Endodermal cell (in vitro differentiated cells): ENCODE measurements at regions not wholly inside any gene's neighbourhood (a gene's known extent, or its start where the extent isn't known, plus 50 kb on each side); places are given as distances from the start of the nearest gene placed in this dataset.
A peak's percentile ranks its signal among the peaks of the same experiment; 100 is the strongest.

Experiments
- DNase-seq: peaks from one replicate; pipeline ENCODE4 v3.0.0-alpha.2; 2017
- H3K27ac ChIP-seq: 2 replicates; pipeline ENCODE4 v1.5.1; 2013; ENCODE audit warnings: mild to moderate bottlenecking, low read depth, low read length, moderate library complexity
- H3K27me3 ChIP-seq: 2 replicates; pipeline ENCODE4 v1.6.1; 2013; ENCODE audit warnings: mild to moderate bottlenecking, low read length, moderate library complexity; ENCODE audit not compliant: insufficient read depth, control insufficient read depth, poor library complexity, severe bottlenecking
- H3K36me3 ChIP-seq: 2 replicates; pipeline ENCODE4 v1.7.0; 2013; ENCODE audit warnings: mild to moderate bottlenecking, low read length, moderate library complexity; ENCODE audit not compliant: control insufficient read depth, insufficient read depth
- H3K4me1 ChIP-seq: one replicate; pipeline ENCODE4 v1.7.0; 2013; ENCODE audit warnings: low read length; ENCODE audit not compliant: control insufficient read depth, insufficient read depth
- H3K4me3 ChIP-seq: 2 replicates; pipeline ENCODE4 v1.5.1; 2013; ENCODE audit warnings: mild to moderate bottlenecking, low read length, moderate library complexity
- H3K9ac ChIP-seq: 2 replicates; pipeline ENCODE4 v1.6.1; 2013; ENCODE audit warnings: mild to moderate bottlenecking, low read length, moderate library complexity; ENCODE audit not compliant: poor library complexity, severe bottlenecking; ENCODE audit errors: extremely low read depth
- H3K9me3 ChIP-seq: 2 replicates; pipeline ENCODE4 v1.6.1; 2013; ENCODE audit warnings: mild to moderate bottlenecking, low read length, moderate library complexity; ENCODE audit not compliant: control insufficient read depth
- H3K27ac Mint-ChIP-seq: 2 replicates; pipeline ENCODE4 v1.8.0; 2020; ENCODE audit warnings: mixed read lengths
- H3K27me3 Mint-ChIP-seq: 2 replicates; pipeline ENCODE4 v1.8.0; 2021; ENCODE audit warnings: mild to moderate bottlenecking, mixed read lengths; ENCODE audit not compliant: insufficient read depth
- H3K36me3 Mint-ChIP-seq: 2 replicates; pipeline ENCODE4 v1.8.0; 2020; ENCODE audit warnings: low read depth, mixed read lengths
- H3K4me1 Mint-ChIP-seq: 2 replicates; pipeline ENCODE4 v1.8.0; 2020; ENCODE audit warnings: mixed read lengths
- H3K4me3 Mint-ChIP-seq: 2 replicates; pipeline ENCODE4 v1.8.0; 2020; ENCODE audit warnings: mild to moderate bottlenecking, moderate library complexity, mixed read lengths
- H3K9me3 Mint-ChIP-seq: 2 replicates; pipeline ENCODE4 v1.8.0; 2020; ENCODE audit warnings: mild to moderate bottlenecking, mixed read lengths
- CTCF ChIP-seq: fragments of 200-600 bp; sonication (generic); conservative IDR thresholded peaks from 2 replicates; pipeline ENCODE4 v1.5.0; 2021; ENCODE audit warnings: antibody characterized with exemption, mild to moderate bottlenecking
- WGBS, 2 experiments: methylation state at CpG; one replicate each; pipeline versions ENCODE4 v1.1.5 to v1.1.7; 2013; ENCODE audit warnings: missing lambda C conversion rate in 2 of 2, mixed read lengths in 1 of 2; ENCODE audit not compliant: insufficient coverage in 1 of 2, insufficient read length in 1 of 2; 5-methylcytosine and 5-hydroxymethylcytosine counted together

DNA sequence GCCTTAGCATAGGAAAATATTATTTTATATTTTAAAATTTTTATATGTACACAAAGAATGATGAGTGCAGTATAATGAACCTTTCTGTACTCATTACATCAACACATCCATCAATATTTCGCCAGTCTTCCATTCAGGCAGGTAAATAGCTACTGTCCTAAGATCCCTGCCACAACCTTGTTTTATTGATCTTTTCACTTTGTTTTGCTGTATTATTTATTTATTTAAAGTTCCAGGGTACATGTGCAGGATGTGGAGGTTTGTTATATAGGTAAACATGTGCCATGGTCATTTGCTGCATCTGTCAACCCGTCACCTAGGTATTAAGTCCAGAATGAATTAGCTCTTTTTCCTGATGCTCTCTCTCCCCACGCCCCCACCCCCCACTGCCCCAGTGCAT, 64.6 kb downstream of the INHBB start:
- Mint-ChIP-seq H3K27ac (no peak overlapping the region), H3K9me3 (peaks cover 28% of the 10 kb centered on the region), H3K27me3 (peaks cover 15% of the 10 kb centered on the region), H3K4me1 (no peaks in the 10 kb centered on the region), H3K4me3 (no peak overlapping the region), H3K36me3 (no peaks in the 10 kb centered on the region)
- no peak overlapping the region for H3K4me3 ChIP-seq
- no peak for DNase-seq
- no peak overlapping the region for H3K9ac ChIP-seq
- H3K9me3 ChIP-seq: no peaks in the 10 kb centered on the region
- H3K36me3 ChIP-seq: no peaks in the 10 kb centered on the region
- H3K4me1 ChIP-seq: no peaks in the 10 kb centered on the region
- no peaks in the 10 kb centered on the region for H3K27me3 ChIP-seq
- WGBS, 2 experiments: 82 to 100% methylated on average over 1 to 3 of the region's 3 CpGs
- no peak overlapping the region for H3K27ac ChIP-seq
- TF ChIP-seq CTCF: no peak

DNA sequence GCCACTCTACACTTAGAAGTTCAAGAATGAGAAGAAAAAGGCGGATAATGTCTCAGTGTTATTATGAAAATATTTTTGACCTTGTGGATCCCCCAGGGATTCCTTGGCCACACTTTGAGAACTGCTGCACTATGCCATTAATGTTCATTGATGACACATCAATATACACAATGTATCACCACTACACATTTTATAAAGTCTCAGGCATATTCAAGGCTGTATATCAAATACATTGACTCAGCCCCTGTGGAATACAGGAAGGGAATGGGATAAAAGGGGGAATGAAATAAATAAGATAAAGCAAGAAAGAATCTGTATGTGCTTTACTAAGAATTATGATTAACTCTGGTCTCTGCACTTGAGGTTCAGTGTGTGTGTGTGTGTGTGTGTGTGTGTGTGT, 69.1 kb downstream of the INHBB start:
- 81% methylated on average over 1 of the region's 1 CpG; no CpG with 5 or more reads in 1 of the 2 experiments for WGBS, 2 experiments
- Mint-ChIP-seq H3K27me3 (peaks cover 18% of the 10 kb centered on the region), H3K9me3 (peaks cover 19% of the 10 kb centered on the region), H3K4me1 (no peaks in the 10 kb centered on the region), H3K27ac (no peak overlapping the region), H3K36me3 (no peaks in the 10 kb centered on the region), H3K4me3 (no peak overlapping the region)
- TF ChIP-seq CTCF: no peak
- H3K9me3 ChIP-seq: no peaks in the 10 kb centered on the region
- H3K4me3 ChIP-seq: no peak overlapping the region
- H3K4me1 ChIP-seq: no peaks in the 10 kb centered on the region
- no peak for DNase-seq
- H3K36me3 ChIP-seq: no peaks in the 10 kb centered on the region
- no peak overlapping the region for H3K27ac ChIP-seq
- no peak overlapping the region for H3K9ac ChIP-seq
- peaks cover 9% of the 10 kb centered on the region for H3K27me3 ChIP-seq

- Mint-ChIP-seq H3K27me3 (peaks cover 23% of the 10 kb centered on the region), H3K9me3 (peaks cover 15% of the 10 kb centered on the region), H3K36me3 (no peaks in the 10 kb centered on the region), H3K4me1 (no peaks in the 10 kb centered on the region), H3K4me3 (no peak overlapping the region), H3K27ac (no peak overlapping the region)
- 91 to 93% methylated on average over 9 to 13 of the region's 13 CpGs for WGBS, 2 experiments
- no peak overlapping the region for H3K4me3 ChIP-seq
- H3K9ac ChIP-seq: no peak overlapping the region
- no peaks in the 10 kb centered on the region for H3K36me3 ChIP-seq
- no peak for TF ChIP-seq CTCF
- no peaks in the 10 kb centered on the region for H3K4me1 ChIP-seq
- no peak overlapping the region for H3K27ac ChIP-seq
- peaks cover 17% of the 10 kb centered on the region for H3K27me3 ChIP-seq
- DNase-seq: peak; percentile 24
- no peaks in the 10 kb centered on the region for H3K9me3 ChIP-seq
These were observed 70.0 kb downstream of the INHBB start for GRCh38 chr2:120415728-120416509.
